ENCODE measurements at regions not wholly inside any gene's neighbourhood (a gene's known extent, or its start where the extent isn't known, plus 50 kb on each side); places are given as distances from the start of the nearest gene placed in this dataset.
A peak's percentile ranks its signal among the peaks of the same experiment; 100 is the strongest.

GRCh38 chr4:149928507-149928906 lies 112.9 kb upstream of the IQCM start:
- no peak for DNase-seq

DNA sequence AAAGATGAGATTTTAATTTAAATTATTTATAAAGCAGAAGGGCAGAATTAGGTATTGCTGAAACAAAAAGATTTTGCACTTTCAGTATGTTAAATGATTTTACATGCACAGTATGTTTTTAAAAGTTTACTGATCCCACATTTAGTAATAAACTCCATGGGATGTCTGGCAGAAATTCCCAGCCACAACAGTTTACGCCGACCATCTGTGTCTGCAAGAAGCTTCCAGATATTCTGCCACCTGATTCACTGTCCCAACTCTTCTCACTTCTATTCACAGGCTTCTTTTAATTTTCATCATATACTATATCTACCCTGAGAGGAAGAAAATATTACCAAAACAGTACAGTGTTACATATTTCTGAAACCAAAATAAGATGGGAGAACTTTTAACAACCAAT lies 115.8 kb upstream of the IQCM start:
- DNase-seq = no peak

DNA sequence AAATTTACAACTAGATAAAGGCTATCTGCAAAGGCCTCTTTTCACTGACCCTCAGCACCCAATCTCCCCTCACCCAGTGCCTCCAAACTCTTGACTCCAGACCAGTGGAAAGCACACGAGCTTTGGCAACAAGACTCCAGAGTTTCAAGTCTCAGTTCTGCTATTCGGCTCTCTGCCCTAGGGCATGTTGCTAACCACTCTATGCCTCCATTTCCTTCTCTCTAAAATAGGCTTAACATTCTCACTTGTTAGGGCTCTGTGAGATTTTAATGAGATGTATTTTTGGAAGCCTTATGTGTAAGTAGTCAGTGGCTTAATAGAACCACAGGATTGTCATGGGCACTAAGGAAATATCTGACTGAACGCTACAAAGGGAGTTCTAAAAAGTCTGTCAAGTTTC lies 116.5 kb upstream of the IQCM start:
- DNase-seq = no peak

GRCh38 chr4:149933120-149933519 lies 117.5 kb upstream of the IQCM start:
- DNase-seq = no peak

- DNase-seq = no peak
Measured at GRCh38 chr4:149933883-149934282, 118.2 kb upstream of the IQCM start.

DNA sequence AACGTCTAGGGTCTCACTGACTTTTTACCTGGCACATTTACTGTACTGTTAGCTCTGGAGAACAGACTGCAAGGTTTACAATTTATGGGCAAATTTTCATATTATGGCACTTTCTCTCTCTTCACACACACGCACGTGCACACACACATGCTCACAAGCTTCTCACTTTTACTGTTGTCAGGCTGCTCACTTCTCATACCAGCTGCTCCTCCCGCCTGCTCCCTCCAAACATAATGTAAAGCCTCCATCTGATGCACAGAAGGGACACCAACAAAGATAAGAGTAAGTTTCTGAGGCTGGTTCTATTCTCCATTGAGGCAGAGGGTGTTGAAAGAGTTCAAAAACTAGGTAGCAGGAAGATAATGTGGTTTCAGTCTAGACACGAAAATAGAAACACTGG lies 128.9 kb upstream of the DCLK2 start:
- DNase-seq = no peak

GRCh38 chr4:149951152-149951900 lies 126.9 kb upstream of the DCLK2 start:
- no peak for DNase-seq

DNA sequence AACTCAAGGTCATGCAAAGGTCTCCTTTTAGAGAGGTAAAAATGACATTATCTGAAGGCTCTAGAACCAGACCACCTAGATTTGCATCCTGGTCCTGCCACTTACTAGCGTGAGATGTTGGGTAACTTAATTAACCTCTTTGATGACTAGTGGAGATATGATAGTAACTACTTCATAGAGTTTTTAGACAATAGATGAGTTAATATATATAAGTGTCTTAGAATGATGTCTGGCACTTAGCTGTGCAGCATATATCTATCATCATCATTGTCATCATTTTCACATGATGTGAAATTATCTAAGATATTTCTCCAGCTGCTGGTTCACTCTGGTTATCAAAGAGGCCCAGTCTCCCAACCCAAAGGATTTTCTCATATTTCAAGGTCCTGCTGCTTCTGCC lies 126.1 kb upstream of the DCLK2 start:
- no peak for DNase-seq

- DNase-seq = no peak
Measured at GRCh38 chr4:149952716-149953115, 125.5 kb upstream of the DCLK2 start.

DNA sequence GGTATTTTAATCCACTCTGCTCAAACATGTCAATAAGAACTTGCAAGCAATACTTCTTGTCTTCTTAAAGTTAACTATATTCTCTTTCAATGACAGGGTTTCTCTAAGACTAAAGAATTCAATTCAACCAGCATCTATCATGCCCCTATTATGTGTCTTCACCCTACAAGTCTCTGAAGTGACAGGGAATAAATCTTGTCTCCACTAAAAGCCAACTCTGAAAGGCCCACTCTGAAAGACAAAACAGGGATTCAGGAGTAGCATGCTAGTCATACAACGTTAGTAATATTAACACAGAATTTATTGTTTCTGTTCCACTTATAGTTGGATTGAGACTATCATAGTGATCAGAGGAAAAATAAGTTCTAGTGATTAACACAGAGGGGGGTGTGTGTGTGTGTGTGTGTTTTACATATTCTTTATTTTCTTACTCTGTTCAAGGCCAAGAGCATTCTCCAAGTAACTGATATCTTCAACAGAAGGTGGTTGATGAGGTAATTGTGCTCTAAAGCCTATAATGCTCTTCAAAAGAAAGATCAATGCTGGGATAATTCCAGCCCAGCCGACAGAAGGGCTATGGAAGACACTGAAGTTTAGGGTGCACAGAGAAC lies 122.4 kb upstream of the DCLK2 start:
- DNase-seq = no peak

GRCh38 chr4:149956678-149957077 lies 121.6 kb upstream of the DCLK2 start:
- DNase-seq = no peak

DNA sequence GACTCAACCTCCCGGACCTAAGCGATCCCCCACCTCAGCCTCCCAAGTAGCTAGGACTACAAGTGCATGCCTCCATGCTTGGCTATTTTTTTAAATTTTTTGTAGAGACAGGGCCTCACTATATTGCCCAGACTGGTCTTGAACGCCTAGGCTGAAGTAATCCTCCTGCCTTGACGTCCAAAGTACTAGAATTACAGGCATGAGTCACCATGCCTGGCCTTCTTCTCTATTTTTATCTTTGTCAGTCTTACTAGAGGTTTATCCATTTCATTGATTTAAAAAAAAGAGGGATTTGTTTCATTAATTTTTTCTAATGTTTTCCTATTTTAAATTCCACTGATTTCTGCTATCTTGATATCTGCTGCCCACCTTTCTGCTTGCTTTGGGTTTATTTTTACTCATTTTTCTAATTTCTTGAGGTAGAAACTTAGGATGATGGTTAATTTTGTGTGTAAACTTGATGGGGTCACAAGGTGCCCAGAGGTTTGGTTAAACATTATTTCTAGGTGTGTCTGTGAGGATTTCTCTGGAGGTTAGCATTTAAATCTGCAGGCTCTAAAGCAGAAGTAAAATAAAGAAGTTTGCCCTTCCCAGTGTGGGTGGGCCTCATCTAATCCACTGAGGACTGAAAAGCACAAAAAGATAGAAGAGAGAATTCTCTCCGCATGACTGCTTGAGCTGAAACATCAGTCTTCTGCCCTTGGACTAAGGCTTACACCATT lies 116.2 kb upstream of the DCLK2 start:
- no peak for DNase-seq

DNA sequence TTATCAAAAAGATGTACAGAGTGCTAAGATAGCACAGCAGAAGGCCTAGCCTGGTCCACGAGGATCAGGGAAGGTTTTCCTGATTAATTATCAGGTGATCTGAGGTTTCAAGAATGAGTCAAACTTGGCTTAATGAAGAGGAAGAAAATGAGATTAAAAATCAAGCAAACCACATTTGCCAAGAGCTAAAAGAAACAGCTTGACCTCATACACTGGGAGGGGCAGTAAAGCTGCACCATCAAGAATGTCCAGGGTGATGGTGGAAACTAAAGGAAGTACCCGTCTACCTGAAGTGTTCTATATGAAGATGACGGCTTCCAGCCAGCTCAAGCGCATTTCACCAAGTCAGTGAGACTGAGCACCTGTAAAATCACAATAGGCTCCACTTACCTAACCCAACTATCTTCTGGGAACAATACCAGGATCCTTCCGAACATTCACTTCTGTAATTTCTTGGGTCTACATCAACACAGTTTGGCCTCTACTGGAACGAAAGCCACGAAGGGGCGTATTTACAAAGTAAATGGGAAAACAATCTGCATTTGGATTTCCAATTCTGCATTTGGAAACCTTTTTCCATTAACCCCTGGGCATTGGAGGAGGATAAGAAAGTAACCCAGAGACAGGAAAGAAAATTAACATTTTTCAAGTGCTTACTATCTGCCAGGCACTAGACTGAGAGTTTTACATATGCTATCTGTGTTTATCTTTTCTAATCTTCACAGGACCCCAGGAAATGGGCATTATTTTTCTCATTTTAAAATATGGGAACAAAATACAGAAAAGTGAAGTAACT lies 114.0 kb upstream of the DCLK2 start:
- DNase-seq = peak in 1 of 3 donors; percentile 11

- peak in 2 of 3 donors; percentile 42 to 73 for DNase-seq
Measured at GRCh38 chr4:149965206-149965605, 113.0 kb upstream of the DCLK2 start.

DNA sequence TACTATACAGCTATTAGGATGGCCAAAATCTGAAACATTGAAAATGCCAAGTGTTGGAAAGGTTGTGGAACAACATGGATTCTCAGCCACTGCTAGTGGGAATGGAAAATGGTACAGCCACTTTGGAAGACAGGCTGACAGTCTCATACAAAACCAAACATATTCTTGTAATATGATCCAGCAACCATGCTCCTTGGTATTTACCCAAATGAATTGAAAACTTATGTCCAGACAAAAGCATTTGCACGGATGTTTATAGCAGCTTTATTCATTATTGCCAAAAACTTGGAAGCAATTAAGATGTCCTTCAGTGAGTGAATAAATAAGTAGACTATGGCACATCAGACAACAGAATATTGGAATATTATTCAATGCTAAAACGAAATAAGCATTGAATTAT lies 105.8 kb upstream of the DCLK2 start:
- DNase-seq = peak in 1 of 3 donors; percentile 19

DNA sequence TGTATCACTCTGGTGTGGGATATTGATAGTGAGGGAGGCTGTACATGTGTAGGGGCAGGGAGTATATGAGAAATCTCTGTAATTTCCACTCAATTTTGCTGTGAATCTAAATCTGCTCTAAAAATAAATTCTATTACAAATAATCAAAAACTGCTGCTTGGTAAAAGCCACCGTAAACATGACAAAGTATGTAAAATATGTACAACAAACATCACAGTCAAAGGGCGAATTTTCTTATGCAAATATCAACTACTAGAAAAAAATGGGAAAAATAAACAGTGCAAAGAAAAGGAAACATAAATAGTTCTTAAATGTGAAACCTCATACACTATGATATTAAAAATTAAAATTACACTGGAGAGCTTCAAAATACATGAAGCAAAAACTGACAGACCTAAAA lies 105.1 kb upstream of the DCLK2 start:
- no peak for DNase-seq

DNA sequence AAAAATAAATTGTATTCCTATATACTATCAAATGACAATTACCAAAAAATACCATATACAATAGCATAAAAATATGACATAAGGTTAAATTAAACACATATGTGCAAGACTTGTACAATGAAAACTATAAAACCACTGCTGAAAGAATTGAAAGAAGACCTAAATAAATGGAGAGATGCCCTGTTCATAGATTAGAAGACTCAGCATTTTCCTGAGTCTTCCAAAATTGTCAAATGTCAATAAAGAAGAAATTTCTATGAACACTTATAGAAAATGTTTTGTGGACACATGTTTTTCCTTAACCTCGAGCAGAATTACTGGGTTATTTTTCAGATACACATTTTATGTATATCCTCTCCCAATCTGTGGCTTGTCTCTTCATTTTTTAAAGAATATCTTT lies 103.1 kb upstream of the DCLK2 start:
- DNase-seq = no peak

- peak in 1 of 3 donors; percentile 54 for DNase-seq
Measured at GRCh38 chr4:149980121-149980682, 98.0 kb upstream of the DCLK2 start.

GRCh38 chr4:149980941-149981340 lies 97.3 kb upstream of the DCLK2 start:
- DNase-seq = peak; percentile 55 to 83 (median 65)

DNA sequence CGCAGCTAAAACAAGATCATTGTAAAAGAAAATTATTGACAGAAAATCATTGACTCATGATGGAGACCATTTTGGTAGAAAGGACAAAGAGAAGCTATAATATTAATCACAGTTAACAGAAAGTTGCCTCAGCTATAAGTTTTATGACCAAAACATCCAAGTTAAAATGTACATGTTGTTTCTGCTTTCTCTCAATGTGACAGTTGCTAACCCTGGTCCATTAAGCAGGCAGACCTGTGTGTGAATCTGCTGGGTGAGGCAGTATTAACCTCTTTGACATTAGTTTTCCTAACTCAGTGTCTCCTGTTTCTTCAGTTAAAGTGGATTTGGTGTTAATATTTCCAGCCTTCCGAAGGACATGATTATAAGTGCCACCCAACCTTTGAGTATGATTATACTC lies 94.8 kb upstream of the DCLK2 start:
- DNase-seq = no peak

GRCh38 chr4:149983931-149984330 lies 94.3 kb upstream of the DCLK2 start:
- DNase-seq = no peak

- no peak for DNase-seq
Measured at GRCh38 chr4:149985981-149986380, 92.3 kb upstream of the DCLK2 start.
